ENCODE measurements at regions not wholly inside any gene's neighbourhood (a gene's known extent, or its start where the extent isn't known, plus 50 kb on each side); places are given as distances from the start of the nearest gene placed in this dataset.
A peak's percentile ranks its signal among the peaks of the same experiment; 100 is the strongest.

DNA sequence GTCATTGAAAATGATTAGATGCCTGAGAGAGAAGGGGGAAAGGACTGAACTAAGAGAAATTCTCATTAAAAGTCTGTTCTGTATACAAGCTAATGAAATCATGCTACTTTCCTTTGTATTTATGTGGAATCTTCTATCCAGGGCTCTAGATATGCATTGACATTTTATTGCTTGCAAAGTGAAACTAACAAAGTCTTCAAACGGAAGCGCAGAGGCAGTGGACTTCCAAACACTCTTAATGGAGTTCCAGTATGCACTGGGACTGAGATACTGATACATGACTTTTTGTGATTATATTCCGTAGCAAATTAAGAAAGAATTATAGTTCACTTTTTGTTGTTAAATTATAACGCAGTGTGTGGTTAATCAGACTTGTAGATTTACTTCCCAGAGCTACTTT lies 166.8 kb upstream of the TBX20 start:
- H3K4me3 ChIP-seq = peak overlapping the region in 1 of 4 donors; percentile 43
- no peak for ATAC-seq
- no peak overlapping the region for H3K27ac ChIP-seq
- DNase-seq = no peak
- in situ Hi-C loops (cut with MboI; ENCODE audit: low sequenced_read_pairs in 4 of 4) = loop anchor here in 1 of 4 donors (10.0 kb wide), 2 partner anchors 114 to 204 kb away; no protein-coding TSS in a partner anchor
- TF ChIP-seq, protein P1, sequence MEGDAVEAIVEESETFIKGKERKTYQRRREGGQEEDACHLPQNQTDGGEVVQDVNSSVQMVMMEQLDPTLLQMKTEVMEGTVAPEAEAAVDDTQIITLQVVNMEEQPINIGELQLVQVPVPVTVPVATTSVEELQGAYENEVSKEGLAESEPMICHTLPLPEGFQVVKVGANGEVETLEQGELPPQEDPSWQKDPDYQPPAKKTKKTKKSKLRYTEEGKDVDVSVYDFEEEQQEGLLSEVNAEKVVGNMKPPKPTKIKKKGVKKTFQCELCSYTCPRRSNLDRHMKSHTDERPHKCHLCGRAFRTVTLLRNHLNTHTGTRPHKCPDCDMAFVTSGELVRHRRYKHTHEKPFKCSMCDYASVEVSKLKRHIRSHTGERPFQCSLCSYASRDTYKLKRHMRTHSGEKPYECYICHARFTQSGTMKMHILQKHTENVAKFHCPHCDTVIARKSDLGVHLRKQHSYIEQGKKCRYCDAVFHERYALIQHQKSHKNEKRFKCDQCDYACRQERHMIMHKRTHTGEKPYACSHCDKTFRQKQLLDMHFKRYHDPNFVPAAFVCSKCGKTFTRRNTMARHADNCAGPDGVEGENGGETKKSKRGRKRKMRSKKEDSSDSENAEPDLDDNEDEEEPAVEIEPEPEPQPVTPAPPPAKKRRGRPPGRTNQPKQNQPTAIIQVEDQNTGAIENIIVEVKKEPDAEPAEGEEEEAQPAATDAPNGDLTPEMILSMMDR (IDR thresholded peaks at IDR 0.05 in 4 of 5, conservative IDR thresholded peaks at IDR 0.05 in 1 of 5) = no peak
- TF ChIP-seq POLR2A (IDR thresholded peaks at IDR 0.05) = no peak
- peaks cover 0 to 9% (median 0%) of the 10 kb centered on the region in 3 donors for H3K27me3 ChIP-seq
- intact Hi-C loops (cut with DNase I; ENCODE audit: low total_unique reads) = loop anchor here (10.0 kb wide), 1 partner anchor 114 kb away; no protein-coding TSS in a partner anchor
- no peaks in the 10 kb centered on the region for H3K4me1 ChIP-seq
- H3K9me3 ChIP-seq = no peaks in the 10 kb centered on the region
- H3K36me3 ChIP-seq = no peaks in the 10 kb centered on the region

GRCh38 chr7:35419391-35419755 lies 165.5 kb upstream of the TBX20 start:
- ATAC-seq = no peak
- TF ChIP-seq, protein P1 (IDR thresholded peaks at IDR 0.05 in 4 of 5, conservative IDR thresholded peaks at IDR 0.05 in 1 of 5) = no peak
- no peak for TF ChIP-seq POLR2A (IDR thresholded peaks at IDR 0.05)
- Histone ChIP-seq H3K9me3 (no peaks in the 10 kb centered on the region), H3K4me3 (no peak overlapping the region), H3K27ac (no peak overlapping the region), H3K36me3 (no peaks in the 10 kb centered on the region), H3K4me1 (no peaks in the 10 kb centered on the region), H3K27me3 (peaks cover 0 to 9% (median 0%) of the 10 kb centered on the region in 3 donors)
- intact Hi-C loops (cut with DNase I; ENCODE audit: low total_unique reads) = no loop called here
- DNase-seq = no peak
- in situ Hi-C loops (cut with MboI; ENCODE audit: low sequenced_read_pairs in 4 of 4) = no loop called here

DNA sequence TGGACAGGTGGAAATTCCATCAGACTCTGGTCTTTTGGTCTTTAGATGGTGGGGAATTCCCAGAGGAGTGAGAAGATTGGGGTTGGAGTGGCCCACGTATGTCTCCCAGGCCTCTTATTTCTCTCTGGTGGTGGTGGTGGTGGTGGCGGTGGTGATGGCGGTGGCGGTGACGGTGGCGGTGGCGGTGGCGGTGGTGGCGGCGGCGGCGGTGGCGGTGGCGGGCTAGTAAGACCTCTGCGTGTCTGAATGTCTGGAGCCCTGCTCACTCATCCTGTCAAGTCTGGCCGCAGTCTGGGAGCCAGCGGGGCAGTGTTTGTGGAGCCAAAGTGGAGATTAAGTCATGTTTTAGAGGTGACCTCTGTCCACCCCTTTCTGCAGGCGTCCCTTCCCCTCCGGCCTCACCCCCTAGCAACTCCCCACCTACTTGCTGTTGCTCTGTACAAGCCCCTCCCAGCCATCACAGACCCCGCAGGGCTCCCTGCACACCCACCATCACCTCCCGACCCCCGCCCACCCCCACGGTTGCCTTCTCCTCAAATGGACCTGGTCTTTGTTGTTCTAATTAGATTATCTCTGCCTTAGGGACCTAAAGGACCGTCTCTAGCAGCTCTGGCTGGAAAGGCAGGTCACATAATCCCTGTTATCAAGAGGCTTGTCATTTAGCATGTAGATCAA lies 165.0 kb upstream of the TBX20 start:
- in situ Hi-C loops (cut with MboI; ENCODE audit: low sequenced_read_pairs in 4 of 4) = no loop called here
- intact Hi-C loops (cut with DNase I; ENCODE audit: low total_unique reads) = no loop called here
- no peak overlapping the region for H3K4me3 ChIP-seq
- no peaks in the 10 kb centered on the region for H3K36me3 ChIP-seq
- ATAC-seq (no peak), DNase-seq (no peak)
- no peak overlapping the region for H3K27ac ChIP-seq
- TF ChIP-seq, protein P1 (IDR thresholded peaks at IDR 0.05 in 4 of 5, conservative IDR thresholded peaks at IDR 0.05 in 1 of 5) = no peak
- TF ChIP-seq POLR2A (IDR thresholded peaks at IDR 0.05) = no peak
- no peaks in the 10 kb centered on the region for H3K4me1 ChIP-seq
- H3K9me3 ChIP-seq = no peaks in the 10 kb centered on the region
- peaks cover 0 to 9% (median 0%) of the 10 kb centered on the region in 3 donors for H3K27me3 ChIP-seq

DNA sequence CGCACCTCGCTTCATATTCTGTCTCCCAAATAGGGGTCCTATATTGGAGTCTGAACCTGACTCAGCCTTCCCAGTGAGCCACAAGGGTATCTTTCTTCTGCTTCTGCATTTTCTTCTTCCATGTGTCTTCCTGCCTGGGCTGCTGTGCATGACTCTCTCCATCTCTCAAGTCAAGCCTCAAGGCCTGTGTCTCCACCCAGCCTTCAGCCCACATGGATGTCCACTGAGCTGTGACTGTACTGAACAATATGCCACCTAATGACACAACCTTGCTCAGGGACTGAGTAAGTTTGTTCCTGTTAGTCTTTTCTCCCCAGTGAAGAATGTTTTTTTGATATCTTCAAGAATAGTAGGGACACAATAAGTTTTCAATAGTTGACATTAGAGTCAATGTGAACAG lies 162.7 kb upstream of the TBX20 start:
- Histone ChIP-seq H3K36me3 (no peaks in the 10 kb centered on the region), H3K4me3 (no peak overlapping the region), H3K4me1 (no peaks in the 10 kb centered on the region), H3K9me3 (no peaks in the 10 kb centered on the region), H3K27me3 (peaks cover 0 to 9% (median 0%) of the 10 kb centered on the region in 3 donors), H3K27ac (no peak overlapping the region)
- in situ Hi-C loops (cut with MboI; ENCODE audit: low sequenced_read_pairs in 4 of 4) (no loop called here), intact Hi-C loops (cut with DNase I; ENCODE audit: low total_unique reads) (no loop called here)
- ATAC-seq (no peak), DNase-seq (no peak)
- TF ChIP-seq POLR2A (IDR thresholded peaks at IDR 0.05) = no peak
- TF ChIP-seq, protein P1 (IDR thresholded peaks at IDR 0.05 in 4 of 5, conservative IDR thresholded peaks at IDR 0.05 in 1 of 5) = no peak

All from gastrocnemius medialis (tissue), 4 donors.